Panc1 (cell line): ENCODE measurements at regions not wholly inside any gene's neighbourhood (a gene's known extent, or its start where the extent isn't known, plus 50 kb on each side); places are given as distances from the start of the nearest gene placed in this dataset.

Experiments
- CTCF ChIP-seq: fragments of 450-650 bp; IDR thresholded peaks from 2 replicates; pipeline ENCODE4 v1.5.1; 2017; ENCODE audit warnings: mild to moderate bottlenecking
- POLR2AphosphoS5 ChIP-seq: IDR thresholded peaks from 2 replicates; pipeline ENCODE4 v1.6.1; 2012; ENCODE audit warnings: mild to moderate bottlenecking, low read depth, low read length, moderate library complexity
- REST ChIP-seq, 2 experiments: IDR thresholded peaks; 2 replicates each; pipeline ENCODE4 v1.6.1; 2011 to 2012; ENCODE audit warnings: low read depth in 2 of 2, control low read depth in 1 of 2, low read length in 1 of 2, mild to moderate bottlenecking in 1 of 2, moderate library complexity in 1 of 2; ENCODE audit not compliant: insufficient read depth in 1 of 2
- TCF7L2 ChIP-seq: IDR thresholded peaks from 2 replicates; pipeline ENCODE4 v1.6.1; 2011; ENCODE audit warnings: mild to moderate bottlenecking, low read depth, low read length, inconsistent platforms

GRCh38 chr1:103363008-103363365 lies 162.5 kb upstream of the RNPC3 start:
- TF ChIP-seq CTCF (no peak), REST (IDR thresholded peaks at IDR 0.05; ENCODE audit: insufficient read depth in 1 of 2, low read depth in 2 of 2, low read length in 1 of 2) (no peak), POLR2AphosphoS5 (no peak), TCF7L2 (no peak)
